ENCODE measurements at regions not wholly inside any gene's neighbourhood (a gene's known extent, or its start where the extent isn't known, plus 50 kb on each side); places are given as distances from the start of the nearest gene placed in this dataset.

DNA sequence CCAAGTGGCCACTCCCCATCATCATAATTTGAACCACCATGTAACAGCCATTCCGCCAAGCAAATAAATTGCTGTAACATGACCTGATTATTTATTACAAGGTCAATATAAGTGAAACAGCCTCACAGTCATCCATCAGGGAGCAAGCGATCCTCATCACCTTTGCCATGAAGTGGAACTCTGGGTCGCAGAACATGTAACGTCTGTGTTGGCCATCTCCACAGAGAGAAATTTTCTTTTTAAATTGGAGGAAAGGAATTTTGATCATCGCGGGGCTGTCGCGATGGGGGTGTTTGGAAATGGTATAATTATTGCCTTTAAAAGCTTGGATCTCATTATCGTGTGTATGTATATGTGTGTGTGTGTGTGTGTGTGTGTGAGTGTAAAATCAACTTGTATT lies 90.2 kb downstream of the SHOX start:
- TF ChIP-seq, protein P1, sequence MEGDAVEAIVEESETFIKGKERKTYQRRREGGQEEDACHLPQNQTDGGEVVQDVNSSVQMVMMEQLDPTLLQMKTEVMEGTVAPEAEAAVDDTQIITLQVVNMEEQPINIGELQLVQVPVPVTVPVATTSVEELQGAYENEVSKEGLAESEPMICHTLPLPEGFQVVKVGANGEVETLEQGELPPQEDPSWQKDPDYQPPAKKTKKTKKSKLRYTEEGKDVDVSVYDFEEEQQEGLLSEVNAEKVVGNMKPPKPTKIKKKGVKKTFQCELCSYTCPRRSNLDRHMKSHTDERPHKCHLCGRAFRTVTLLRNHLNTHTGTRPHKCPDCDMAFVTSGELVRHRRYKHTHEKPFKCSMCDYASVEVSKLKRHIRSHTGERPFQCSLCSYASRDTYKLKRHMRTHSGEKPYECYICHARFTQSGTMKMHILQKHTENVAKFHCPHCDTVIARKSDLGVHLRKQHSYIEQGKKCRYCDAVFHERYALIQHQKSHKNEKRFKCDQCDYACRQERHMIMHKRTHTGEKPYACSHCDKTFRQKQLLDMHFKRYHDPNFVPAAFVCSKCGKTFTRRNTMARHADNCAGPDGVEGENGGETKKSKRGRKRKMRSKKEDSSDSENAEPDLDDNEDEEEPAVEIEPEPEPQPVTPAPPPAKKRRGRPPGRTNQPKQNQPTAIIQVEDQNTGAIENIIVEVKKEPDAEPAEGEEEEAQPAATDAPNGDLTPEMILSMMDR (IDR thresholded peaks at IDR 0.05) = no peak
- no peak overlapping the region for H3K27ac ChIP-seq
- H3K4me3 ChIP-seq = no peak overlapping the region
- DNase-seq (ENCODE audit: low spot score) = no peak

DNA sequence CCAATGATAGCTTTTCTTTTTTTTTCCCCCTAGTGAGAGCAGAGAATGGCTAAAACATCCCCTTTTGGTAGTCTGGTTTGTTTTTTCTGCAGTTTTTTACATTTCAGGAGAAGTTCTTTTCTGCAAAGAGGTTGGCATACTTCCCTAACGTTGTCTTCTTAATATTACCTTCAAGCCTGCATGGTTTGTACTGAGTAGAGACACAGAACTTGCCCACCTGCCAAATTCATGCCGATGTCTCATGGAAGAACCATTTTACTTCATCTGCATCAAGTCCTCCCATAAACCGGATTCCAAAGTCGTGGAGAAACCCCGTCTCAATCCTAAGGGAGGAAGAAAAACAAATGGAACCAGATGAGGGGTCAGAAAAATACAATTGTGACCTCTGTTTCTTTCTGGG lies 89.7 kb downstream of the SHOX start:
- Histone ChIP-seq H3K4me3 (no peak overlapping the region), H3K27ac (no peak overlapping the region)
- DNase-seq (ENCODE audit: low spot score) = no peak
- TF ChIP-seq, protein P1 (IDR thresholded peaks at IDR 0.05) = no peak

DNA sequence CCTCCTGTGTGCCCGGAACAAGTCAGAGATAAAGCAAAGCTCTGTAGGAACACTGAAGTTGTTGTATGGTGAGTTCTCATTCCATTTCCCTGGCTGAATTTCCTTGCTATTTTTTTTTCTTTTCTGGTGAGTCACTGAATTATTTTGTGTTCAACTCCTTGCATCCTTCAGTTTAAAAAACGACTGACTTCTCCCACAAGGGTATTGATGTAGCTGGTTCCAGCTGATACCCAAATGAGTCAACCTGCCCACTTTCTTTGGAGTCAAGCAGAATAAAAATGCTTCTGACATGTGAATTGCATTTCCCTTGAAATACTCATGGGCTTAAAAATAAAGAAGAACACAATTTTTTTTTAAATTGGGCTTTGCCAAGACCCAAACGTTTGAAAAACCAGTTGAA lies 85.5 kb downstream of the SHOX start:
- Histone ChIP-seq H3K4me3 (no peak overlapping the region), H3K27ac (no peak overlapping the region)
- DNase-seq (ENCODE audit: low spot score) = no peak
- TF ChIP-seq, protein P1 (IDR thresholded peaks at IDR 0.05) = no peak

DNA sequence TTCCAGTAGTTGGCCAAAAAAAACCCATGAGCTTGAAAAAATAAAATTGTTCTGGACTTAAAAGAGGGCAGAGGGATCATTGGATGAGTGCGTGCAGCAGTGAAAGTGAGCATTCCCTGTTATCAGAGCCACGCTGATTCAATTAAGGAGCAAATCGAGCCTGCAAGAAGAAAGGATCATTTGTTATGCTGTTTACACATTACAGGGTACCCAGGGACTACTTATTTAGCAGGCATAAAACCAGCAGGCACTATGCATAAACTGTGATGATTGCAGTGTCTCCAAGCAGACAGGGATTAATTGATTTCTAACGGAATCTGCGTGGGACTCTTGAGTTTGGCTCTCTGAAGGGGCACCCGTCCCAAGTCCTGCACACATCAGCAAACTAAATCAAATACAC lies 83.5 kb downstream of the SHOX start:
- TF ChIP-seq, protein P1 (IDR thresholded peaks at IDR 0.05) = no peak
- DNase-seq (ENCODE audit: low spot score) = no peak

More for the DNA sequence above, 83.5 kb downstream of the SHOX start:
- Histone ChIP-seq H3K27ac (no peak overlapping the region), H3K4me3 (no peak overlapping the region)

Data from coronary artery (tissue), 2 donors.